Chondrocyte (in vitro differentiated cells): ENCODE measurements at regions not wholly inside any gene's neighbourhood (a gene's known extent, or its start where the extent isn't known, plus 50 kb on each side); places are given as distances from the start of the nearest gene placed in this dataset.

Source experiments
- DNase-seq: peaks from one replicate; pipeline ENCODE4 v3.0.0; 2021; ENCODE audit warnings: mixed read lengths, low spot score
- H3K27ac Mint-ChIP-seq: one replicate; pipeline ENCODE4 v1.8.0; 2021; ENCODE audit warnings: mild to moderate bottlenecking, moderate library complexity, mixed read lengths; ENCODE audit not compliant: unreplicated experiment
- H3K27me3 Mint-ChIP-seq: 2 replicates; pipeline ENCODE4 v1.8.0; 2021; ENCODE audit warnings: low read depth, mixed read lengths
- H3K36me3 Mint-ChIP-seq: 2 replicates; pipeline ENCODE4 v1.8.0; 2021; ENCODE audit warnings: low read depth, mixed read lengths
- H3K4me1 Mint-ChIP-seq: 2 replicates; pipeline ENCODE4 v1.8.0; 2021; ENCODE audit warnings: low read depth, mild to moderate bottlenecking, mixed read lengths
- H3K4me3 Mint-ChIP-seq: one replicate; pipeline ENCODE4 v1.8.0; 2021; ENCODE audit warnings: mild to moderate bottlenecking, moderate library complexity, mixed read lengths; ENCODE audit not compliant: unreplicated experiment
- H3K9me3 Mint-ChIP-seq: 2 replicates; pipeline ENCODE4 v1.8.0; 2021; ENCODE audit warnings: low read depth, mixed read lengths
- TF ChIP-seq, protein P1 (sequence below): fragments of 200-600 bp; sonication (generic); IDR thresholded peaks from 2 replicates; pipeline ENCODE4 v1.5.0; 2021; ENCODE audit warnings: antibody characterized with exemption, mild to moderate bottlenecking, moderate library complexity

DNA sequence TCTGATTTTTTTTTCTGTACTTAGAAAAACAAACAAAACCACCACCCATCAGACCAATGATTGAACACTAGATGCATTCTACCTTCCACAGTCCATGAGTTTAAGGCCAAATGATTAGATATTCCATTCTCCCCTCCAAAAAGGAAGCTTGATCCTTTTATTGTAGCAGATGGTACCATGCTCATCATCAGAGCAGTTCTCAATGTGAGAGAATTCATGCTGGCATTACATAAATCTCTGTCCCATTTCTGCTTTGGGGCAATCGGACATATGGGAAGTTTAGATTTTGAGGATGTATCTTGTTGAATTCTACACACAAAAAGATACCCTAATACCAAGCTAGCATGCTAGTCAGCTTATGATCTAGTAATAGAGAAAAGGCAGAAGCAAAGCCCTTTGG lies 186.6 kb downstream of the RAD51AP2 start:
- H3K36me3 Mint-ChIP-seq = no peaks in the 10 kb centered on the region
- H3K4me3 Mint-ChIP-seq = no peak overlapping the region
- no peaks in the 10 kb centered on the region for H3K9me3 Mint-ChIP-seq
- no peak for DNase-seq
- no peaks in the 10 kb centered on the region for H3K4me1 Mint-ChIP-seq
- TF ChIP-seq, protein P1, sequence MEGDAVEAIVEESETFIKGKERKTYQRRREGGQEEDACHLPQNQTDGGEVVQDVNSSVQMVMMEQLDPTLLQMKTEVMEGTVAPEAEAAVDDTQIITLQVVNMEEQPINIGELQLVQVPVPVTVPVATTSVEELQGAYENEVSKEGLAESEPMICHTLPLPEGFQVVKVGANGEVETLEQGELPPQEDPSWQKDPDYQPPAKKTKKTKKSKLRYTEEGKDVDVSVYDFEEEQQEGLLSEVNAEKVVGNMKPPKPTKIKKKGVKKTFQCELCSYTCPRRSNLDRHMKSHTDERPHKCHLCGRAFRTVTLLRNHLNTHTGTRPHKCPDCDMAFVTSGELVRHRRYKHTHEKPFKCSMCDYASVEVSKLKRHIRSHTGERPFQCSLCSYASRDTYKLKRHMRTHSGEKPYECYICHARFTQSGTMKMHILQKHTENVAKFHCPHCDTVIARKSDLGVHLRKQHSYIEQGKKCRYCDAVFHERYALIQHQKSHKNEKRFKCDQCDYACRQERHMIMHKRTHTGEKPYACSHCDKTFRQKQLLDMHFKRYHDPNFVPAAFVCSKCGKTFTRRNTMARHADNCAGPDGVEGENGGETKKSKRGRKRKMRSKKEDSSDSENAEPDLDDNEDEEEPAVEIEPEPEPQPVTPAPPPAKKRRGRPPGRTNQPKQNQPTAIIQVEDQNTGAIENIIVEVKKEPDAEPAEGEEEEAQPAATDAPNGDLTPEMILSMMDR = no peak
- H3K27me3 Mint-ChIP-seq = peaks cover 5% of the 10 kb centered on the region
- H3K27ac Mint-ChIP-seq = no peak overlapping the region

DNA sequence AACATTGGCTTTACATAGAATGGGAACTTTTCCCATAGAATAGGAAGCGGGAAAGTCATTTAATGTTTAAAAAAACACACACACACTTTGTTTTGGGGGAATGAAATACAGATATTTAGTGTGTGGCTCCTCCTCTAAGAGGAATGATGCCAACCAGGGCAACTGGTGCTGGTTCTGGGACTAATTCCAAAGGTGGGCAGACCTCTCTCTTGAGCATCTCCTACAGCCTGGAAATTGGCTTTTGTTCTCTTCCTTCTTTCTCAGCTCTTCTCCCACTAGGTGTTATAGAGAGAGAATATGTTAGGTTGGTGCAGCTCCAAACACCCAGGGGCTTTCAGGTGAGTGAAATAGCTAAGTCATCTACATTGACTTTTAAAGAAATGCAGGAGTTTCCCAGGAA lies 190.1 kb downstream of the RAD51AP2 start:
- Mint-ChIP-seq H3K4me1 (no peaks in the 10 kb centered on the region), H3K36me3 (no peaks in the 10 kb centered on the region), H3K4me3 (no peak overlapping the region), H3K27me3 (peaks cover 5% of the 10 kb centered on the region), H3K9me3 (no peaks in the 10 kb centered on the region), H3K27ac (no peak overlapping the region)
- no peak for DNase-seq
- TF ChIP-seq, protein P1 = no peak

- DNase-seq = no peak
- Mint-ChIP-seq H3K27ac (no peak overlapping the region), H3K4me3 (no peak overlapping the region), H3K36me3 (no peaks in the 10 kb centered on the region), H3K4me1 (no peaks in the 10 kb centered on the region), H3K27me3 (peaks cover 5% of the 10 kb centered on the region), H3K9me3 (no peaks in the 10 kb centered on the region)
- TF ChIP-seq, protein P1 = no peak
Observed at GRCh38 chr2:17327649-17328048, 190.6 kb downstream of the RAD51AP2 start.

- Mint-ChIP-seq H3K27ac (no peak overlapping the region), H3K9me3 (no peaks in the 10 kb centered on the region), H3K36me3 (no peaks in the 10 kb centered on the region), H3K4me3 (no peak overlapping the region), H3K4me1 (no peaks in the 10 kb centered on the region), H3K27me3 (peaks cover 5% of the 10 kb centered on the region)
- no peak for DNase-seq
- TF ChIP-seq, protein P1 = no peak
Observed at GRCh38 chr2:17326717-17327116, 191.5 kb downstream of the RAD51AP2 start.

DNA sequence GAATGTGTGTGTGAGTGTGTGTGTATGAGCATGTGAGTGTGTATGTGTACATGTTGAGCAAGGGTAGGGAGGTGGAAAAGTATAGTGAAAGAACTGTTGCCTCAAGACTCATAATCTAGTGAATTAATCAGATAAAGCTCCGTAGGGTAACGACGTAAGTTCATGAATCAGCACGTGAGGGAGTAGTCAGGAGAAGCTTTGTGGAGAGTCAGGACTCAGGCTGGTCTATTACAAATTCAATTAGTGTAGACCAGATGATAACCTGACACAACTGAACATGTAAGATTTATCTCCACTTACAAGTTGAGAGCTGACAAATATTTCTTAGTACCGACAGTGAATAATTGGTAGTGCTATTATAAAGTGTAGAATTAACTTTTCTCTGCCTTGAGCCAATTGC lies 194.5 kb downstream of the RAD51AP2 start:
- TF ChIP-seq, protein P1 = no peak
- H3K27ac Mint-ChIP-seq = no peak overlapping the region
- H3K4me3 Mint-ChIP-seq = no peak overlapping the region
- DNase-seq = no peak
- no peaks in the 10 kb centered on the region for H3K9me3 Mint-ChIP-seq
- no peaks in the 10 kb centered on the region for H3K4me1 Mint-ChIP-seq
- peaks cover 4% of the 10 kb centered on the region for H3K27me3 Mint-ChIP-seq
- no peaks in the 10 kb centered on the region for H3K36me3 Mint-ChIP-seq
